Duodenal mucosa (tissue), 2 donors: ENCODE measurements at regions not wholly inside any gene's neighbourhood (a gene's known extent, or its start where the extent isn't known, plus 50 kb on each side); places are given as distances from the start of the nearest gene placed in this dataset.
A peak's percentile ranks its signal among the peaks of the same experiment; 100 is the strongest.
"Not testable (repeated sequence)": the region's sequence is repeated elsewhere in the genome, so short reads cannot be mapped to it uniquely, and the experiment has no call there.

Experiments
- H3K27ac ChIP-seq: one replicate; pipeline ENCODE4 v1.7.0; 2013; ENCODE audit warnings: low read depth, low read length
- H3K27me3 ChIP-seq, 2 donors: one replicate each; pipeline ENCODE4 v1.7.0; 2013; ENCODE audit warnings: low read length in 2 of 2, control low read depth in 1 of 2; ENCODE audit not compliant: insufficient read depth in 2 of 2, control insufficient read depth in 1 of 2
- H3K36me3 ChIP-seq, 2 donors: one replicate each; pipeline ENCODE4 v1.7.0; 2013; ENCODE audit warnings: low read length in 2 of 2, control low read depth in 1 of 2; ENCODE audit not compliant: insufficient read depth in 2 of 2, control insufficient read depth in 1 of 2
- H3K4me1 ChIP-seq, 2 donors: one replicate each; pipeline ENCODE4 v1.7.0; 2013; ENCODE audit warnings: low read length in 2 of 2, control low read depth in 1 of 2; ENCODE audit not compliant: insufficient read depth in 2 of 2, control insufficient read depth in 1 of 2
- H3K4me3 ChIP-seq, 2 donors: one replicate each; pipeline ENCODE4 v1.7.0; 2013; ENCODE audit warnings: low read length in 2 of 2, low read depth in 1 of 2
- H3K9ac ChIP-seq, 2 donors: one replicate each; pipeline ENCODE4 v1.7.0; 2013; ENCODE audit warnings: low read length in 2 of 2, low read depth in 1 of 2
- H3K9me3 ChIP-seq, 2 donors: one replicate each; pipeline ENCODE4 v1.7.0; 2013; ENCODE audit warnings: low read length in 2 of 2, control low read depth in 1 of 2; ENCODE audit not compliant: control insufficient read depth in 1 of 2

GRCh38 chr1:143728802-143729448 is 242.9 kb downstream of the FAM72C start:
- H3K36me3 ChIP-seq, H3K4me1 ChIP-seq, H3K27ac ChIP-seq, H3K9ac ChIP-seq, H3K9me3 ChIP-seq, H3K27me3 ChIP-seq, H3K4me3 ChIP-seq: not testable (repeated sequence)

- no peak overlapping the region for H3K4me3 ChIP-seq
- H3K27ac ChIP-seq: no peak overlapping the region
- no peaks in the 10 kb centered on the region for H3K27me3 ChIP-seq
- no peaks in the 10 kb centered on the region for H3K4me1 ChIP-seq
- H3K9me3 ChIP-seq: no peaks in the 10 kb centered on the region
- no peak overlapping the region for H3K9ac ChIP-seq
- H3K36me3 ChIP-seq: no peaks in the 10 kb centered on the region
These were observed 244.5 kb downstream of the FAM72C start for GRCh38 chr1:143727263-143727662.

- Histone ChIP-seq H3K27ac (no peak overlapping the region), H3K36me3 (no peaks in the 10 kb centered on the region), H3K9me3 (no peaks in the 10 kb centered on the region), H3K9ac (no peak overlapping the region), H3K4me3 (peak overlapping the region; percentile 46 to 64), H3K27me3 (no peaks in the 10 kb centered on the region), H3K4me1 (peaks cover 0 to 8% of the 10 kb centered on the region in 2 donors)
These were observed 250.8 kb downstream of the FAM72C start for GRCh38 chr1:143721024-143721373.

GRCh38 chr1:143720087-143721023 is 251.4 kb downstream of the FAM72C start:
- Histone ChIP-seq H3K9ac (no peak overlapping the region), H3K27me3 (no peaks in the 10 kb centered on the region), H3K36me3 (no peaks in the 10 kb centered on the region), H3K9me3 (no peaks in the 10 kb centered on the region), H3K4me3 (peak overlapping the region; percentile 46 to 64), H3K4me1 (peaks cover 0 to 8% of the 10 kb centered on the region in 2 donors), H3K27ac (no peak overlapping the region)

GRCh38 chr1:143718524-143718923 is 253.3 kb downstream of the FAM72C start:
- H3K27me3 ChIP-seq: no peaks in the 10 kb centered on the region
- H3K4me1 ChIP-seq: peaks cover 0 to 8% of the 10 kb centered on the region in 2 donors
- no peak overlapping the region for H3K4me3 ChIP-seq
- no peak overlapping the region for H3K27ac ChIP-seq
- H3K9ac ChIP-seq: no peak overlapping the region
- no peaks in the 10 kb centered on the region for H3K36me3 ChIP-seq
- no peaks in the 10 kb centered on the region for H3K9me3 ChIP-seq

- Histone ChIP-seq H3K27me3 (no peaks in the 10 kb centered on the region), H3K9me3 (no peaks in the 10 kb centered on the region), H3K9ac (no peak overlapping the region), H3K36me3 (no peaks in the 10 kb centered on the region), H3K27ac (no peak overlapping the region), H3K4me1 (peaks cover 0 to 8% of the 10 kb centered on the region in 2 donors), H3K4me3 (no peak overlapping the region)
These were observed 253.8 kb downstream of the FAM72C start for GRCh38 chr1:143718021-143718420.

GRCh38 chr1:143717434-143717833 is 254.4 kb downstream of the FAM72C start:
- no peaks in the 10 kb centered on the region for H3K36me3 ChIP-seq
- no peaks in the 10 kb centered on the region for H3K9me3 ChIP-seq
- H3K27ac ChIP-seq: no peak overlapping the region
- no peak overlapping the region for H3K9ac ChIP-seq
- H3K27me3 ChIP-seq: no peaks in the 10 kb centered on the region
- H3K4me3 ChIP-seq: no peak overlapping the region
- H3K4me1 ChIP-seq: peaks cover 0 to 8% of the 10 kb centered on the region in 2 donors

GRCh38 chr1:143714913-143715312 is 256.9 kb downstream of the FAM72C start:
- not testable (repeated sequence) for H3K27me3 ChIP-seq, H3K4me1 ChIP-seq, H3K27ac ChIP-seq, H3K36me3 ChIP-seq, H3K9ac ChIP-seq, H3K4me3 ChIP-seq, H3K9me3 ChIP-seq

- H3K4me1 ChIP-seq: not testable (repeated sequence)
These were observed 262.1 kb downstream of the FAM72C start for GRCh38 chr1:143709606-143710259.

GRCh38 chr1:143702739-143703138 is 269.0 kb downstream of the FAM72C start:
- H3K27me3 ChIP-seq: peaks cover 4 to 31% of the 10 kb centered on the region in 2 donors
- not testable (repeated sequence) for H3K27ac ChIP-seq, H3K4me1 ChIP-seq, H3K4me3 ChIP-seq, H3K9ac ChIP-seq, H3K36me3 ChIP-seq, H3K9me3 ChIP-seq

More at GRCh38 chr1:143709606-143710259, 262.1 kb downstream of the FAM72C start:
- not testable (repeated sequence) for H3K27me3 ChIP-seq, H3K27ac ChIP-seq, H3K9me3 ChIP-seq, H3K36me3 ChIP-seq, H3K9ac ChIP-seq, H3K4me3 ChIP-seq
